ENCODE measurements at regions not wholly inside any gene's neighbourhood (a gene's known extent, or its start where the extent isn't known, plus 50 kb on each side); places are given as distances from the start of the nearest gene placed in this dataset.

GRCh38 chr20:21653628-21654027 is 51.8 kb upstream of the PAX1 start:
- Mint-ChIP-seq H3K27ac (no peak overlapping the region), H3K4me3 (no peak overlapping the region), H3K27me3 (no peaks in the 10 kb centered on the region), H3K4me1 (no peaks in the 10 kb centered on the region), H3K36me3 (ENCODE audit: low read depth) (no peaks in the 10 kb centered on the region), H3K9me3 (no peaks in the 10 kb centered on the region)
- no peak for ATAC-seq
- no peak for DNase-seq

- H3K27me3 Mint-ChIP-seq, result peaks cover 4% of the 10 kb centered on the region
- ATAC-seq (no peak), DNase-seq (no peak)
- no peak overlapping the region for H3K27ac Mint-ChIP-seq
- H3K4me3 Mint-ChIP-seq, result no peak overlapping the region
- no peaks in the 10 kb centered on the region for H3K4me1 Mint-ChIP-seq
- no peaks in the 10 kb centered on the region for H3K36me3 Mint-ChIP-seq (ENCODE audit: low read depth)
- peaks cover 15% of the 10 kb centered on the region for H3K9me3 Mint-ChIP-seq
These were observed 62.0 kb upstream of the PAX1 start for GRCh38 chr20:21643417-21643816.

GRCh38 chr20:21640556-21640955 is 64.9 kb upstream of the PAX1 start:
- DNase-seq (no peak), ATAC-seq (no peak)
- Mint-ChIP-seq H3K9me3 (peaks cover 5% of the 10 kb centered on the region), H3K27me3 (peaks cover 4% of the 10 kb centered on the region), H3K27ac (no peak overlapping the region), H3K36me3 (ENCODE audit: low read depth) (no peaks in the 10 kb centered on the region), H3K4me1 (no peaks in the 10 kb centered on the region), H3K4me3 (no peak overlapping the region)

- Mint-ChIP-seq H3K9me3 (no peaks in the 10 kb centered on the region), H3K27ac (no peak overlapping the region), H3K4me1 (no peaks in the 10 kb centered on the region), H3K4me3 (no peak overlapping the region), H3K36me3 (ENCODE audit: low read depth) (no peaks in the 10 kb centered on the region), H3K27me3 (no peaks in the 10 kb centered on the region)
- DNase-seq, result no peak
- no peak for ATAC-seq
These were observed 71.6 kb upstream of the PAX1 start for GRCh38 chr20:21633829-21634228.

GRCh38 chr20:21632735-21633053 is 72.8 kb upstream of the PAX1 start:
- no peak overlapping the region for H3K4me3 Mint-ChIP-seq
- no peak overlapping the region for H3K27ac Mint-ChIP-seq
- no peaks in the 10 kb centered on the region for H3K36me3 Mint-ChIP-seq (ENCODE audit: low read depth)
- no peaks in the 10 kb centered on the region for H3K4me1 Mint-ChIP-seq
- H3K9me3 Mint-ChIP-seq, result no peaks in the 10 kb centered on the region
- DNase-seq (no peak), ATAC-seq (no peak)
- H3K27me3 Mint-ChIP-seq, result no peaks in the 10 kb centered on the region

- Mint-ChIP-seq H3K4me1 (no peaks in the 10 kb centered on the region), H3K27me3 (no peaks in the 10 kb centered on the region), H3K4me3 (no peak overlapping the region), H3K27ac (no peak overlapping the region), H3K36me3 (ENCODE audit: low read depth) (no peaks in the 10 kb centered on the region), H3K9me3 (no peaks in the 10 kb centered on the region)
- ATAC-seq (no peak), DNase-seq (no peak)
These were observed 73.3 kb upstream of the PAX1 start for GRCh38 chr20:21632031-21632734.

- no peak for DNase-seq
- H3K4me1 Mint-ChIP-seq, result no peaks in the 10 kb centered on the region
- H3K9me3 Mint-ChIP-seq, result peaks cover 2% of the 10 kb centered on the region
- H3K27ac Mint-ChIP-seq, result no peak overlapping the region
- H3K36me3 Mint-ChIP-seq (ENCODE audit: low read depth), result no peaks in the 10 kb centered on the region
- ATAC-seq, result no peak
- no peak overlapping the region for H3K4me3 Mint-ChIP-seq
- H3K27me3 Mint-ChIP-seq, result peaks cover 7% of the 10 kb centered on the region
These were observed 76.7 kb upstream of the PAX1 start for GRCh38 chr20:21628800-21629199.

GRCh38 chr20:21623781-21624094 is 81.7 kb upstream of the PAX1 start:
- H3K4me3 Mint-ChIP-seq, result no peak overlapping the region
- no peak for ATAC-seq
- no peaks in the 10 kb centered on the region for H3K36me3 Mint-ChIP-seq (ENCODE audit: low read depth)

GRCh38 chr20:21623074-21623780 is 82.2 kb upstream of the PAX1 start:
- Mint-ChIP-seq H3K4me3 (no peak overlapping the region), H3K4me1 (peaks cover 1% of the 10 kb centered on the region), H3K36me3 (ENCODE audit: low read depth) (no peaks in the 10 kb centered on the region), H3K9me3 (peaks cover 3% of the 10 kb centered on the region), H3K27me3 (peaks cover 11% of the 10 kb centered on the region), H3K27ac (no peak overlapping the region)
- ATAC-seq (no peak), DNase-seq (no peak)

More at GRCh38 chr20:21623781-21624094, 81.7 kb upstream of the PAX1 start:
- Mint-ChIP-seq H3K4me1 (peaks cover 1% of the 10 kb centered on the region), H3K27me3 (peaks cover 11% of the 10 kb centered on the region), H3K9me3 (peaks cover 3% of the 10 kb centered on the region), H3K27ac (no peak overlapping the region)
- no peak for DNase-seq

GRCh38 chr20:21622097-21622857 is 83.2 kb upstream of the PAX1 start:
- peaks cover 3% of the 10 kb centered on the region for H3K9me3 Mint-ChIP-seq
- DNase-seq (no peak), ATAC-seq (no peak)
- H3K36me3 Mint-ChIP-seq (ENCODE audit: low read depth), result no peaks in the 10 kb centered on the region
- peaks cover 1% of the 10 kb centered on the region for H3K4me1 Mint-ChIP-seq
- H3K27me3 Mint-ChIP-seq, result peaks cover 11% of the 10 kb centered on the region
- H3K27ac Mint-ChIP-seq, result no peak overlapping the region
- H3K4me3 Mint-ChIP-seq, result no peak overlapping the region

- Mint-ChIP-seq H3K36me3 (ENCODE audit: low read depth) (no peaks in the 10 kb centered on the region), H3K27me3 (peaks cover 14% of the 10 kb centered on the region), H3K9me3 (peaks cover 2% of the 10 kb centered on the region), H3K4me1 (peaks cover 1% of the 10 kb centered on the region), H3K27ac (no peak overlapping the region), H3K4me3 (no peak overlapping the region)
- ATAC-seq (no peak), DNase-seq (no peak)
These were observed 86.6 kb upstream of the PAX1 start for GRCh38 chr20:21618759-21619416.

- H3K36me3 Mint-ChIP-seq (ENCODE audit: low read depth), result no peaks in the 10 kb centered on the region
- DNase-seq (peak; percentile 49), ATAC-seq (no peak)
- no peaks in the 10 kb centered on the region for H3K9me3 Mint-ChIP-seq
- H3K27me3 Mint-ChIP-seq, result peaks cover 10% of the 10 kb centered on the region
- H3K4me1 Mint-ChIP-seq, result no peaks in the 10 kb centered on the region
- no peak overlapping the region for H3K4me3 Mint-ChIP-seq
- H3K27ac Mint-ChIP-seq, result no peak overlapping the region
These were observed 89.8 kb upstream of the PAX1 start for GRCh38 chr20:21615617-21616080.

- no peak overlapping the region for H3K27ac Mint-ChIP-seq
- no peaks in the 10 kb centered on the region for H3K4me1 Mint-ChIP-seq
- DNase-seq (no peak), ATAC-seq (no peak)
- no peaks in the 10 kb centered on the region for H3K36me3 Mint-ChIP-seq (ENCODE audit: low read depth)
- no peak overlapping the region for H3K4me3 Mint-ChIP-seq
- H3K27me3 Mint-ChIP-seq, result peaks cover 10% of the 10 kb centered on the region
- H3K9me3 Mint-ChIP-seq, result no peaks in the 10 kb centered on the region
These were observed 90.5 kb upstream of the PAX1 start for GRCh38 chr20:21614980-21615379.

- Mint-ChIP-seq H3K36me3 (ENCODE audit: low read depth) (no peaks in the 10 kb centered on the region), H3K27ac (no peak overlapping the region), H3K4me3 (no peak overlapping the region), H3K27me3 (peaks cover 15% of the 10 kb centered on the region), H3K9me3 (no peaks in the 10 kb centered on the region), H3K4me1 (no peaks in the 10 kb centered on the region)
- ATAC-seq, result no peak
- no peak for DNase-seq
These were observed 92.0 kb upstream of the PAX1 start for GRCh38 chr20:21613512-21613911.

- H3K36me3 Mint-ChIP-seq (ENCODE audit: low read depth), result no peaks in the 10 kb centered on the region
- DNase-seq (no peak), ATAC-seq (no peak)
- peaks cover 18% of the 10 kb centered on the region for H3K27me3 Mint-ChIP-seq
- H3K4me1 Mint-ChIP-seq, result no peaks in the 10 kb centered on the region
- H3K9me3 Mint-ChIP-seq, result peaks cover under 1% of the 10 kb centered on the region
- no peak overlapping the region for H3K27ac Mint-ChIP-seq
- no peak overlapping the region for H3K4me3 Mint-ChIP-seq
These were observed 95.5 kb upstream of the PAX1 start for GRCh38 chr20:21609981-21610380.
